Nephron progenitor cell (in vitro differentiated cells): ENCODE measurements at regions not wholly inside any gene's neighbourhood (a gene's known extent, or its start where the extent isn't known, plus 50 kb on each side); places are given as distances from the start of the nearest gene placed in this dataset.

Source experiments
- DNase-seq: peaks from one replicate; pipeline ENCODE4 v3.0.0; 2021
- H3K27ac Mint-ChIP-seq: 2 replicates; pipeline ENCODE4 v1.8.0; 2021; ENCODE audit warnings: mild to moderate bottlenecking, moderate library complexity, mixed read lengths
- H3K27me3 Mint-ChIP-seq: 2 replicates; pipeline ENCODE4 v1.8.0; 2021; ENCODE audit warnings: mild to moderate bottlenecking, low read depth, mixed read lengths; ENCODE audit not compliant: poor library complexity
- H3K36me3 Mint-ChIP-seq: 2 replicates; pipeline ENCODE4 v1.8.0; 2021; ENCODE audit warnings: low read depth, mixed read lengths
- H3K4me1 Mint-ChIP-seq: 2 replicates; pipeline ENCODE4 v1.8.0; 2021; ENCODE audit warnings: mixed read lengths
- H3K4me3 Mint-ChIP-seq: 2 replicates; pipeline ENCODE4 v1.8.0; 2021; ENCODE audit warnings: mild to moderate bottlenecking, moderate library complexity, mixed read lengths
- H3K9me3 Mint-ChIP-seq: 2 replicates; pipeline ENCODE4 v1.8.0; 2021; ENCODE audit warnings: mild to moderate bottlenecking, moderate library complexity, mixed read lengths
- TF ChIP-seq, protein P1 (sequence below): fragments of 200-600 bp; sonication (generic); IDR thresholded peaks from 2 replicates; pipeline ENCODE4 v1.5.0; 2021; ENCODE audit warnings: antibody characterized with exemption

DNA sequence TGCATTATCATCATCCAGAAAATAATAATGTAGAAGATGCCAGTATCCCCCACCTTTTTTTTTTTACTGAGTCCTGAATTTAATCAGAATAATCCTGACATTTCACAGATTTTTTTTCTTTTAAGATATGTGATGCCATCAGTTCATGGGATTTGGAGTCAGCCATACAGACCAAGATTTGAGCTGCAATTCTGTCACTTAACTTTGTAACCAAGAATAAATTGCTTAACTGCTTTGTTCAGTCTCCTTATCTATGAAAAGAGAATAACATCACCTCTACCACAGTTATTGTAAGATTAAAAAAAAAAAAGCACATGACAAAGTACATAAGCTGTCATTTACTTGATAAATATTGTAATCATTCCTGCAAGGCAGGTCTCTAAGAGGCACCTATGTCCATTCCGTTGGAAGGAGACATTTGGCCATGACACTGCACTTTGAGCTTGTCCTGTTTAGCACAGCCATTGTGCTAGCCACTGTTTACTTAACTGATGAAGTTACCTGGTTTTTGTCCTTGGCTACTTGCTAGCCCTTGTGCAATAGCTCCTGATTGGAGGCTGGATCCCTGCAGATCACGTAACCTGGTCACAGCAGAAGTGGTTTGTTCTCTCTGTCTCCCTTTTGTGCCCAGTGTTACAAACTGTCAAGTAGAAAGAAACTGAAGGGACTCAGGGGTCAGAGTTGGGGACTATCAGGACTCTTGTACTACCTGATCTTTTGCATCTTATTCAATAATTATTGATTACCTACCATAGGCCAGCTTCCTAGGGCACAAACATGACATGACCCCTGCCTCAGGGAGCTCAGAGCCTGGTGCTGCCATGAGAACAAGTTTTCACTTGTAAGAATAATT is 306.0 kb downstream of the WDR72 start:
- DNase-seq: no peak
- H3K9me3 Mint-ChIP-seq: no peaks in the 10 kb centered on the region

DNA sequence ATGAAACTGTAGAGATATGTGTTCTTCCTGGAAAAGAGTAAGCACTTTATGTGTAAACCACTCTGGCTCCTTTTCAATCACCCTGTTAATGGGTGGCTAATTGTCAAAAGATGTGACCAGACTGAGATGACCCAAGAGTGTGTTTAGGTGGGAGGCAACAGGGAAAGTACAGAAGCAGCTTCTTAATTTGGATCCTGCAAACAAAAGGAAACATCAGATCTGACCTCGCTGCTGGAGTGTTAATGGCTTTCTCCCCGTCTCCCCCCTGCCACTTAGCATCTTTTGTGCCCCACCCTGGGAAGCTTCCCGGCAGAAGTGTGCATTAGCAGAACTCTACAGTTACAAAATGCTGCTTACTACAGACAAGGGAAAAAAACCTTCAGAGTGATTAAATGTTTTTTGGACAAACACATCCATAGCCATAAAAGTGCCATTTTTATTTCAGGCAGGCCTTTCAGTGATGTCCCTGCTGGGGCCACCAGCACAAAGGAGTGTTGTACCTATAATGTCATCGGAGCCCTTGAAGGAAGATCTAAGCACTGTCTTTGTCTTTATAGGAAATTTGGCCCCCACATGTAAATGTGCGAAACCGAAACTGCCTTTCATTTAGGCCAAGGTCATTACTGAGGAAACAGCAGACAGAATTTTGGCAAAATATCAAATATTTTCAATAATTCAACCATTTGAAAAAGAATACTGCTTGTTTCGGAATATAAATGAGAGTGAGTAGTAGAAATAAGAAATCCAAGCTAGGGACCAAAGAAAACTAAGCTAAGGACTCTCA is 311.0 kb downstream of the WDR72 start:
- TF ChIP-seq, protein P1, sequence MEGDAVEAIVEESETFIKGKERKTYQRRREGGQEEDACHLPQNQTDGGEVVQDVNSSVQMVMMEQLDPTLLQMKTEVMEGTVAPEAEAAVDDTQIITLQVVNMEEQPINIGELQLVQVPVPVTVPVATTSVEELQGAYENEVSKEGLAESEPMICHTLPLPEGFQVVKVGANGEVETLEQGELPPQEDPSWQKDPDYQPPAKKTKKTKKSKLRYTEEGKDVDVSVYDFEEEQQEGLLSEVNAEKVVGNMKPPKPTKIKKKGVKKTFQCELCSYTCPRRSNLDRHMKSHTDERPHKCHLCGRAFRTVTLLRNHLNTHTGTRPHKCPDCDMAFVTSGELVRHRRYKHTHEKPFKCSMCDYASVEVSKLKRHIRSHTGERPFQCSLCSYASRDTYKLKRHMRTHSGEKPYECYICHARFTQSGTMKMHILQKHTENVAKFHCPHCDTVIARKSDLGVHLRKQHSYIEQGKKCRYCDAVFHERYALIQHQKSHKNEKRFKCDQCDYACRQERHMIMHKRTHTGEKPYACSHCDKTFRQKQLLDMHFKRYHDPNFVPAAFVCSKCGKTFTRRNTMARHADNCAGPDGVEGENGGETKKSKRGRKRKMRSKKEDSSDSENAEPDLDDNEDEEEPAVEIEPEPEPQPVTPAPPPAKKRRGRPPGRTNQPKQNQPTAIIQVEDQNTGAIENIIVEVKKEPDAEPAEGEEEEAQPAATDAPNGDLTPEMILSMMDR: no peak
- peaks cover 31% of the 10 kb centered on the region for H3K4me1 Mint-ChIP-seq
- H3K4me3 Mint-ChIP-seq: no peak overlapping the region
- H3K27me3 Mint-ChIP-seq: peaks cover 9% of the 10 kb centered on the region
- H3K27ac Mint-ChIP-seq: peak overlapping the region; percentile 79
- no peak for DNase-seq
- H3K36me3 Mint-ChIP-seq: no peaks in the 10 kb centered on the region
- H3K9me3 Mint-ChIP-seq: no peaks in the 10 kb centered on the region

More for the DNA sequence above, 306.0 kb downstream of the WDR72 start:
- H3K36me3 Mint-ChIP-seq: no peaks in the 10 kb centered on the region
- H3K27ac Mint-ChIP-seq: no peak overlapping the region
- peaks cover 3% of the 10 kb centered on the region for H3K27me3 Mint-ChIP-seq
- H3K4me1 Mint-ChIP-seq: peaks cover 23% of the 10 kb centered on the region
- no peak overlapping the region for H3K4me3 Mint-ChIP-seq
- TF ChIP-seq, protein P1: no peak

GRCh38 chr15:53447742-53448141 is 311.7 kb downstream of the WDR72 start:
- no peak for DNase-seq
- H3K27me3 Mint-ChIP-seq: peaks cover 9% of the 10 kb centered on the region
- H3K4me1 Mint-ChIP-seq: peaks cover 25% of the 10 kb centered on the region
- no peak overlapping the region for H3K4me3 Mint-ChIP-seq
- peak overlapping the region; percentile 33 for H3K27ac Mint-ChIP-seq
- no peaks in the 10 kb centered on the region for H3K9me3 Mint-ChIP-seq
- H3K36me3 Mint-ChIP-seq: no peaks in the 10 kb centered on the region
- TF ChIP-seq, protein P1: no peak

DNA sequence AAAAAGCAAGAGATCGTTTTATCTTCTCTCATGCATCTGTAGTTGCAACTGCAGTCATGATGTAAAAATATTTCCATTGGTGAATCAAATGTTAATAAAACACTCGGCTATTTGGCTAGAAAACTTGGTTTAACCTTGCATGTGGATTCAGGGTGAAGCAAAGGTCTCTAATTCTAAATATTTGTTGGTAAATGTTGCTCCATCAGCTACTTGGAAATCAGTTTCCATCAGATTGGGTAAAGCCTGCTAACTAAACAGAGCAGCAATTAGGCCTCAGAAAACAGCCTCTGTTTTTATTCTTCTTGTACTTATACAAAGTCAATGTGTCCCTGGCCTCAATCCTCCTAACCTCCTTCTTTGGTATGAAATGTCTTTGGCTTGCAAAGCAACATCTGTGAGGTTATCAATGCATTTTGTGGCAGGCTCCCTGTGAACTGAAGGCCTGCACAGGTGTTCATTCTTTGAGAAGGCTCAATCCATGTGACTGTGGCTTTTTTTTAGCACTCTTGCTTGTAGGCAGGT is 312.3 kb downstream of the WDR72 start:
- no peaks in the 10 kb centered on the region for H3K9me3 Mint-ChIP-seq
- no peak for DNase-seq
- TF ChIP-seq, protein P1: no peak
- H3K27ac Mint-ChIP-seq: no peak overlapping the region
- H3K4me1 Mint-ChIP-seq: peaks cover 21% of the 10 kb centered on the region
- no peaks in the 10 kb centered on the region for H3K36me3 Mint-ChIP-seq
- no peak overlapping the region for H3K4me3 Mint-ChIP-seq
- peaks cover 9% of the 10 kb centered on the region for H3K27me3 Mint-ChIP-seq

DNA sequence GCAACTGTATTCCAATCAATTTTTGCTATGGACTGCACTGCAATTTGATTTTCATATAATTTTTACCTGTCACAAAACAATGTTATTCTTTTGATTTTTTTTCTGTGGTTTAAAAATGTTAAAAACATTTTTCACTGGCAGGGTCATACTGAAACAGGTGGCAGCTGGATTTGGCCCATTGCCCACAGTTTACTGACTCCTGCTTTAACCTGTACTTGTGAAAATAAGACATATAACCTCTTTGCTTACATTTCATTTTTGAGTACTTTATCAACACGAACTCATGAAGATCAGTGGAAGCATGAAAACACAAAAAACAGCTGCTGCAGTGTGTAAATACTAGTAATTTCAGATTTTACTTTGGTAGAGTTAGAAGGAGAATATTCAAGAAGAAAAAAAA is 313.1 kb downstream of the WDR72 start:
- TF ChIP-seq, protein P1: no peak
- H3K4me1 Mint-ChIP-seq: peaks cover 17% of the 10 kb centered on the region
- H3K27ac Mint-ChIP-seq: no peak overlapping the region
- H3K27me3 Mint-ChIP-seq: peaks cover 9% of the 10 kb centered on the region
- no peak overlapping the region for H3K4me3 Mint-ChIP-seq
- H3K9me3 Mint-ChIP-seq: no peaks in the 10 kb centered on the region
- DNase-seq: no peak
- no peaks in the 10 kb centered on the region for H3K36me3 Mint-ChIP-seq
